ENCODE measurements at regions not wholly inside any gene's neighbourhood (a gene's known extent, or its start where the extent isn't known, plus 50 kb on each side); places are given as distances from the start of the nearest gene placed in this dataset.

GRCh38 chr1:56339093-56339492 is 240.3 kb downstream of the PLPP3 start:
- H3K27me3 ChIP-seq (ENCODE audit: low read length): no peaks in the 10 kb centered on the region
- H3K36me3 ChIP-seq (ENCODE audit: low read depth, low read length): no peaks in the 10 kb centered on the region
- no peaks in the 10 kb centered on the region for H3K4me1 ChIP-seq (ENCODE audit: insufficient read depth, low read length)
- no peak overlapping the region for H3K4me2 ChIP-seq (ENCODE audit: low read length)
- H3F3A ChIP-seq (ENCODE audit: low read length, unreplicated experiment): no peaks in the 10 kb centered on the region
- no TSS peak for BruUV-seq (replicated peaks)
- H2AFZ ChIP-seq (ENCODE audit: low read length): no peak overlapping the region
- H3K4me3 ChIP-seq (ENCODE audit: low read length): no peak overlapping the region
- H4K20me1 ChIP-seq (ENCODE audit: low read length): no peaks in the 10 kb centered on the region
- TF ChIP-seq EZH2phosphoT487 (IDR thresholded peaks at IDR 0.05; ENCODE audit: borderline replicate concordance, low read length) (no peak), EZH2 (IDR thresholded peaks at IDR 0.05; ENCODE audit: low read length, unreplicated experiment) (no peak), CTCF (conservative IDR thresholded peaks at IDR 0.05; ENCODE audit: low read depth, low read length) (no peak)
- DNase-seq (no peak), ATAC-seq (no peak)
- H3K9me3 ChIP-seq (ENCODE audit: low read length): no peaks in the 10 kb centered on the region
- no peaks in the 10 kb centered on the region for H3K79me2 ChIP-seq (ENCODE audit: low read length)
- POLR2A ChIA-PET (ENCODE audit: unreplicated experiment): no interaction called here
- H3K9ac ChIP-seq (ENCODE audit: low read length): no peak overlapping the region
- intact Hi-C loops (cut with micrococcal nuclease): no loop called here
- H3K9me2 ChIP-seq (replicated peaks; ENCODE audit: low read length): no peaks in the 10 kb centered on the region
- CTCF ChIA-PET: no interaction called here
- no peak overlapping the region for H3K27ac ChIP-seq (ENCODE audit: low read length)

- no peaks in the 10 kb centered on the region for H3K79me2 ChIP-seq (ENCODE audit: low read length)
- H3K27me3 ChIP-seq (ENCODE audit: low read length): no peaks in the 10 kb centered on the region
- no peaks in the 10 kb centered on the region for H3K9me3 ChIP-seq (ENCODE audit: low read length)
- no peaks in the 10 kb centered on the region for H3F3A ChIP-seq (ENCODE audit: low read length, unreplicated experiment)
- no peak overlapping the region for H3K9ac ChIP-seq (ENCODE audit: low read length)
- H3K4me1 ChIP-seq (ENCODE audit: insufficient read depth, low read length): peaks cover 4% of the 10 kb centered on the region
- CTCF ChIA-PET: interaction anchor here (0.7 kb wide), 1 partner anchor 252 kb away, joined by 3 read pairs; no protein-coding TSS in a partner anchor
- H3K4me2 ChIP-seq (ENCODE audit: low read length): no peak overlapping the region
- no peak overlapping the region for H3K4me3 ChIP-seq (ENCODE audit: low read length)
- no peak for TF ChIP-seq EZH2 (IDR thresholded peaks at IDR 0.05; ENCODE audit: low read length, unreplicated experiment)
- TF ChIP-seq CTCF (conservative IDR thresholded peaks at IDR 0.05; ENCODE audit: low read depth, low read length): no peak
- TF ChIP-seq EZH2phosphoT487 (IDR thresholded peaks at IDR 0.05; ENCODE audit: borderline replicate concordance, low read length): no peak
- ATAC-seq: no peak
- intact Hi-C loops (cut with micrococcal nuclease): no loop called here
- H3K36me3 ChIP-seq (ENCODE audit: low read depth, low read length): no peaks in the 10 kb centered on the region
- no peaks in the 10 kb centered on the region for H3K9me2 ChIP-seq (replicated peaks; ENCODE audit: low read length)
- POLR2A ChIA-PET (ENCODE audit: unreplicated experiment): interaction anchor here (0.6 kb wide), 1 partner anchor 867 kb away, joined by 4 read pairs; no protein-coding TSS in a partner anchor
- no peak overlapping the region for H2AFZ ChIP-seq (ENCODE audit: low read length)
- BruUV-seq (replicated peaks): no TSS peak
- no peak for DNase-seq
- no peak overlapping the region for H3K27ac ChIP-seq (ENCODE audit: low read length)
- no peaks in the 10 kb centered on the region for H4K20me1 ChIP-seq (ENCODE audit: low read length)
These were observed 242.4 kb downstream of the PLPP3 start for GRCh38 chr1:56336982-56337381.

- H3K4me2 ChIP-seq (ENCODE audit: low read length): no peak overlapping the region
- H3K9me3 ChIP-seq (ENCODE audit: low read length): no peaks in the 10 kb centered on the region
- no peaks in the 10 kb centered on the region for H3K27me3 ChIP-seq (ENCODE audit: low read length)
- peaks cover 20% of the 10 kb centered on the region for H3K4me1 ChIP-seq (ENCODE audit: insufficient read depth, low read length)
- H3F3A ChIP-seq (ENCODE audit: low read length, unreplicated experiment): no peaks in the 10 kb centered on the region
- ATAC-seq (no peak), DNase-seq (no peak)
- no peak overlapping the region for H3K9ac ChIP-seq (ENCODE audit: low read length)
- no peaks in the 10 kb centered on the region for H4K20me1 ChIP-seq (ENCODE audit: low read length)
- CTCF ChIA-PET: no interaction called here
- TF ChIP-seq EZH2phosphoT487 (IDR thresholded peaks at IDR 0.05; ENCODE audit: borderline replicate concordance, low read length): no peak
- TF ChIP-seq CTCF (conservative IDR thresholded peaks at IDR 0.05; ENCODE audit: low read depth, low read length): no peak
- TF ChIP-seq EZH2 (IDR thresholded peaks at IDR 0.05; ENCODE audit: low read length, unreplicated experiment): no peak
- no peaks in the 10 kb centered on the region for H3K79me2 ChIP-seq (ENCODE audit: low read length)
- POLR2A ChIA-PET (ENCODE audit: unreplicated experiment): no interaction called here
- BruUV-seq (replicated peaks): no TSS peak
- H2AFZ ChIP-seq (ENCODE audit: low read length): no peak overlapping the region
- intact Hi-C loops (cut with micrococcal nuclease): no loop called here
- no peaks in the 10 kb centered on the region for H3K9me2 ChIP-seq (replicated peaks; ENCODE audit: low read length)
- no peak overlapping the region for H3K4me3 ChIP-seq (ENCODE audit: low read length)
- H3K27ac ChIP-seq (ENCODE audit: low read length): no peak overlapping the region
- no peaks in the 10 kb centered on the region for H3K36me3 ChIP-seq (ENCODE audit: low read depth, low read length)
These were observed 244.0 kb downstream of the PLPP3 start for GRCh38 chr1:56335394-56335793.
